Activated CD8-positive, alpha-beta memory T cell treated with anti-CD3 and anti-CD28 coated beads for 4 hours (primary cell): ENCODE measurements at regions not wholly inside any gene's neighbourhood (a gene's known extent, or its start where the extent isn't known, plus 50 kb on each side); places are given as distances from the start of the nearest gene placed in this dataset.
"Not testable (repeated sequence)": the region's sequence is repeated elsewhere in the genome, so short reads cannot be mapped to it uniquely, and the experiment has no call there.

Experiments
- DNase-seq, 2 donors: peaks; one replicate each; pipeline ENCODE4 v3.0.0-alpha.2; 2020; ENCODE audit warnings: low read depth in 2 of 2

- DNase-seq: not testable (repeated sequence)
Measured at GRCh38 chr10:47711428-47711827, 52.0 kb downstream of the SYT15B start.

- not testable (repeated sequence) for DNase-seq
Measured at GRCh38 chr10:47710443-47710842, 52.9 kb downstream of the SYT15B start.

- DNase-seq: peak; percentile 36 to 39
Measured at GRCh38 chr10:47705698-47706414, 57.5 kb downstream of the SYT15B start.

GRCh38 chr10:47701285-47701684 lies 62.1 kb downstream of the SYT15B start:
- DNase-seq: not testable (repeated sequence)

GRCh38 chr10:47699854-47700253 lies 63.5 kb downstream of the SYT15B start:
- DNase-seq: not testable (repeated sequence)

GRCh38 chr10:47696170-47696569 lies 67.2 kb downstream of the SYT15B start:
- not testable (repeated sequence) for DNase-seq

- DNase-seq: not testable (repeated sequence)
Measured at GRCh38 chr10:47695149-47695548, 68.2 kb downstream of the SYT15B start.

GRCh38 chr10:47690304-47690703 lies 73.1 kb downstream of the SYT15B start:
- DNase-seq: not testable (repeated sequence)

GRCh38 chr10:47683826-47684475 lies 79.4 kb downstream of the SYT15B start:
- not testable (repeated sequence) for DNase-seq

- not testable (repeated sequence) for DNase-seq
Measured at GRCh38 chr10:47681638-47681990, 81.8 kb downstream of the SYT15B start.

- DNase-seq: not testable (repeated sequence)
Measured at GRCh38 chr10:47680848-47681637, 82.3 kb downstream of the SYT15B start.

GRCh38 chr10:47676102-47676501 lies 87.3 kb downstream of the SYT15B start:
- not testable (repeated sequence) for DNase-seq

- DNase-seq: not testable (repeated sequence)
Measured at GRCh38 chr10:47675577-47675976, 87.8 kb downstream of the SYT15B start.

- DNase-seq: not testable (repeated sequence)
Measured at GRCh38 chr10:47673128-47673527, 90.3 kb downstream of the SYT15B start.

GRCh38 chr10:47670857-47671256 lies 92.5 kb downstream of the SYT15B start:
- not testable (repeated sequence) for DNase-seq

GRCh38 chr10:47661955-47662577 lies 101.3 kb downstream of the SYT15B start:
- not testable (repeated sequence) for DNase-seq

- not testable (repeated sequence) for DNase-seq
Measured at GRCh38 chr10:47656732-47657131, 106.7 kb downstream of the SYT15B start.

GRCh38 chr10:47654161-47654560 lies 109.2 kb downstream of the SYT15B start:
- not testable (repeated sequence) for DNase-seq

GRCh38 chr10:47648594-47648993 lies 114.8 kb downstream of the SYT15B start:
- DNase-seq: not testable (repeated sequence)

GRCh38 chr10:47647523-47648101 lies 115.8 kb downstream of the SYT15B start:
- DNase-seq: not testable (repeated sequence)

GRCh38 chr10:47646686-47647273 lies 116.6 kb downstream of the SYT15B start:
- not testable (repeated sequence) for DNase-seq
